SK-N-SH treated with all-trans-retinoic acid at 6 μM for 48 hours (cell line): ENCODE measurements at regions not wholly inside any gene's neighbourhood (a gene's known extent, or its start where the extent isn't known, plus 50 kb on each side); places are given as distances from the start of the nearest gene placed in this dataset.

Experiments used
- ATAC-seq: fragments of 200-7000 bp; cut with Tn5 transposase; 3 replicates; pipeline ENCODE4 v1.9.1; 2020; ENCODE audit warnings: mild to moderate bottlenecking, moderate library complexity
- ARNTL ChIP-seq: fragments of 450-650 bp; formaldehyde crosslinking; IDR thresholded peaks from 2 replicates; pipeline ENCODE4 v1.5.0; 2020; ENCODE audit warnings: low read depth, mild to moderate bottlenecking, moderate library complexity, borderline replicate concordance
- BACH2 ChIP-seq: fragments of 250-450 bp; sonication (Bioruptor Pico); IDR thresholded peaks from 2 replicates; pipeline ENCODE4 v1.9.0; 2021; ENCODE audit warnings: mild to moderate bottlenecking, borderline replicate concordance
- CREB5 ChIP-seq: fragments of 250-450 bp; sonication (Bioruptor Pico); IDR thresholded peaks from 2 replicates; pipeline ENCODE4 v1.5.1; 2020; ENCODE audit warnings: low read depth, mild to moderate bottlenecking, moderate library complexity
- CSDC2 ChIP-seq: fragments of 250-450 bp; sonication (Bioruptor Pico); IDR thresholded peaks from 2 replicates; pipeline ENCODE4 v1.5.0; 2020; ENCODE audit warnings: mild to moderate bottlenecking, moderate library complexity
- CSRNP3 ChIP-seq: fragments of 250-450 bp; sonication (Bioruptor Pico); IDR thresholded peaks from 2 replicates; pipeline ENCODE4 v1.5.1; 2021; ENCODE audit warnings: mild to moderate bottlenecking, moderate library complexity
- ESRRG ChIP-seq: fragments of 250-450 bp; sonication (Bioruptor Pico); IDR thresholded peaks from 2 replicates; pipeline ENCODE4 v1.6.1; 2021; ENCODE audit warnings: mild to moderate bottlenecking
- GLIS3 ChIP-seq: fragments of 250-450 bp; sonication (Bioruptor Pico); IDR thresholded peaks from 2 replicates; pipeline ENCODE4 v1.5.0; 2020; ENCODE audit warnings: mild to moderate bottlenecking, moderate library complexity
- ISL1 ChIP-seq: fragments of 250-450 bp; sonication (Bioruptor Pico); IDR thresholded peaks from 2 replicates; pipeline ENCODE4 v2.1.2; 2022; ENCODE audit warnings: mild to moderate bottlenecking, moderate library complexity
- OSR1 ChIP-seq: fragments of 250-450 bp; sonication (Bioruptor Pico); IDR thresholded peaks from 2 replicates; pipeline ENCODE4 v1.8.0; 2022; ENCODE audit warnings: moderate library complexity, mild to moderate bottlenecking, inconsistent platforms
- PATZ1 ChIP-seq: fragments of 250-450 bp; sonication (Bioruptor Pico); IDR thresholded peaks from 2 replicates; pipeline ENCODE4 v1.8.0; 2020; ENCODE audit warnings: mild to moderate bottlenecking, moderate library complexity, borderline replicate concordance
- POU6F1 ChIP-seq: fragments of 250-450 bp; sonication (Bioruptor Pico); IDR thresholded peaks from 2 replicates; pipeline ENCODE4 v1.8.0; 2021; ENCODE audit warnings: low read depth, mild to moderate bottlenecking, moderate library complexity, borderline replicate concordance
- PPARA ChIP-seq: fragments of 250-450 bp; sonication (Bioruptor Pico); IDR thresholded peaks from 2 replicates; pipeline ENCODE4 v1.5.0; 2020; ENCODE audit warnings: mild to moderate bottlenecking, borderline replicate concordance
- RARB ChIP-seq: fragments of 250-450 bp; sonication (Bioruptor Pico); IDR thresholded peaks from 2 replicates; pipeline ENCODE4 v1.8.0; 2021; ENCODE audit warnings: mild to moderate bottlenecking, moderate library complexity
- SNAI2 ChIP-seq: fragments of 250-450 bp; sonication (Bioruptor Pico); IDR thresholded peaks from 2 replicates; pipeline ENCODE4 v1.5.0; 2020; ENCODE audit warnings: mild to moderate bottlenecking, moderate library complexity
- TCF4 ChIP-seq: fragments of 250-450 bp; sonication (Bioruptor Pico); IDR thresholded peaks from 2 replicates; pipeline ENCODE4 v1.8.0; 2021; ENCODE audit warnings: mild to moderate bottlenecking, moderate library complexity, borderline replicate concordance
- TOX ChIP-seq: fragments of 250-450 bp; sonication (Bioruptor Pico); IDR thresholded peaks from 2 replicates; pipeline ENCODE4 v1.8.0; 2021; ENCODE audit warnings: mild to moderate bottlenecking, moderate library complexity, borderline replicate concordance
- TSHZ2 ChIP-seq: fragments of 250-450 bp; sonication (Bioruptor Pico); IDR thresholded peaks from 2 replicates; pipeline ENCODE4 v1.5.0; 2020; ENCODE audit warnings: mild to moderate bottlenecking, moderate library complexity
- ZC3H10 ChIP-seq: fragments of 250-450 bp; sonication (Bioruptor Pico); IDR thresholded peaks from 2 replicates; pipeline ENCODE4 v1.5.1; 2021; ENCODE audit warnings: mild to moderate bottlenecking, moderate library complexity
- ZFP3 ChIP-seq: fragments of 250-450 bp; sonication (Bioruptor Pico); IDR thresholded peaks from 2 replicates; pipeline ENCODE4 v1.5.0; 2020; ENCODE audit warnings: mild to moderate bottlenecking, moderate library complexity
- ZFP30 ChIP-seq: fragments of 450-650 bp; formaldehyde crosslinking; IDR thresholded peaks from 2 replicates; pipeline ENCODE4 v1.5.0; 2022; ENCODE audit warnings: mild to moderate bottlenecking, moderate library complexity
- ZNF565 ChIP-seq: fragments of 450-650 bp; formaldehyde crosslinking; conservative IDR thresholded peaks from 2 replicates; pipeline ENCODE4 v1.5.0; 2020; ENCODE audit warnings: low read depth, mild to moderate bottlenecking, moderate library complexity
- ZNF70 ChIP-seq: fragments of 450-650 bp; formaldehyde crosslinking; IDR thresholded peaks from 2 replicates; pipeline ENCODE4 v1.5.0; 2020; ENCODE audit warnings: mild to moderate bottlenecking, moderate library complexity
- ZNF8 ChIP-seq: fragments of 450-650 bp; formaldehyde crosslinking; IDR thresholded peaks from 2 replicates; pipeline ENCODE4 v1.5.0; 2020; ENCODE audit warnings: mild to moderate bottlenecking, moderate library complexity

- ATAC-seq, result peak; percentile 15; the same call in 2 of the 3 replicates
- TF ChIP-seq TCF4 (CRISPR knock-in tag) (no peak), TOX (peak; percentile 96), RARB (peak; percentile 90), TSHZ2 (CRISPR knock-in tag) (no peak), ZC3H10 (CRISPR knock-in tag) (peak; percentile 96), ZFP30 (CRISPR knock-in tag) (no peak), ARNTL (CRISPR knock-in tag) (no peak), ZNF8 (CRISPR knock-in tag) (no peak), ZNF565 (CRISPR knock-in tag) (no peak), GLIS3 (no peak), ZFP3 (peak; percentile 59; the same call in 1 of the 2 replicates), CREB5 (CRISPR knock-in tag) (no peak), SNAI2 (CRISPR knock-in tag) (no peak), CSRNP3 (CRISPR knock-in tag) (no peak), ZNF70 (CRISPR knock-in tag) (no peak), POU6F1 (CRISPR knock-in tag) (0 out of 2 replicates have a peak, but pooled peaks have one; percentile 98), PPARA (CRISPR knock-in tag) (no peak), ISL1 (CRISPR knock-in tag) (no peak), BACH2 (CRISPR knock-in tag) (no peak), OSR1 (CRISPR knock-in tag) (peak; percentile 99), CSDC2 (peak; percentile 82; the same call in 1 of the 2 replicates), ESRRG (CRISPR knock-in tag) (no peak), PATZ1 (no peak)
Observed at GRCh38 chr1:209409780-209410179, 173.7 kb upstream of the CAMK1G start.

- ATAC-seq, result peak; percentile 80
- TF ChIP-seq TOX, result no peak
- no peak for TF ChIP-seq ZNF565 (CRISPR knock-in tag)
- TF ChIP-seq GLIS3, result no peak
- no peak for TF ChIP-seq ZNF8 (CRISPR knock-in tag)
- no peak for TF ChIP-seq TCF4 (CRISPR knock-in tag)
- no peak for TF ChIP-seq TSHZ2 (CRISPR knock-in tag)
- no peak for TF ChIP-seq ESRRG (CRISPR knock-in tag)
- no peak for TF ChIP-seq PATZ1
- TF ChIP-seq POU6F1 (CRISPR knock-in tag), result no peak
- TF ChIP-seq ZNF70 (CRISPR knock-in tag), result no peak
- TF ChIP-seq OSR1 (CRISPR knock-in tag), result no peak
- TF ChIP-seq ISL1 (CRISPR knock-in tag), result no peak
- TF ChIP-seq PPARA (CRISPR knock-in tag), result no peak
- no peak for TF ChIP-seq SNAI2 (CRISPR knock-in tag)
- TF ChIP-seq CSDC2, result no peak
- no peak for TF ChIP-seq ZFP3
- TF ChIP-seq ZC3H10 (CRISPR knock-in tag), result no peak
- no peak for TF ChIP-seq RARB
Observed at GRCh38 chr1:209411491-209411929, 172.0 kb upstream of the CAMK1G start.
